LNCAP (cell line): ENCODE measurements at regions not wholly inside any gene's neighbourhood (a gene's known extent, or its start where the extent isn't known, plus 50 kb on each side); places are given as distances from the start of the nearest gene placed in this dataset.

Experiments
- TF ChIP-seq, protein P1 (sequence below): fragments of 450-650 bp; IDR thresholded peaks from 2 replicates; pipeline ENCODE4 v1.5.1; 2017; ENCODE audit warnings: mild to moderate bottlenecking

DNA sequence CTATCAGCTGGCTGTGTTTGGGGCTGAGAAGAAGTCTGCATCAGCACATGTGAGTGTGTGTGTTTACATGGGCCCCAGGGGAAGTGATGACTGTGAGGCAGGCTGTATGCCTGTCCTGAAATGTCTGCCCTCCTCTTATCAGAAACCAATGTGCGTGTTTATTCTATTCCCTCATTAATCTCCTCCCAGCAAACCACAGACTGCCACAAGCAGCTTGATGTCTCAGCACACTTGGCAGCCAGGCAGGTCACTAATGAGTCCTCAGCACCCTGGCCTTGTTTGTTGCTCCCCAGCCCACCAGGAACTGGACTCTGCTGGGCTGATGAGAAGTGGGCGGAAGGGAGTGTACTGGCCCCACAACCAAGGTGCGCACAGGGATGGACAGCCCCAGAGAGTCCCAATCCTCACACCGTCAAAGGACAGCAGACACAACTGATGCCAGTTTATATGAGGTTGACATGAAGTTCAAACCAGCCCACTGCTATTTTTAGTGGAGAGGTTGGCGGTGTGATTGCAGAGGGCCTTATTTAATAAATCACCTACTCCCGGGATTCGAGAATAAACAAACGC lies 225.8 kb downstream of the ETS1 start:
- TF ChIP-seq, protein P1, sequence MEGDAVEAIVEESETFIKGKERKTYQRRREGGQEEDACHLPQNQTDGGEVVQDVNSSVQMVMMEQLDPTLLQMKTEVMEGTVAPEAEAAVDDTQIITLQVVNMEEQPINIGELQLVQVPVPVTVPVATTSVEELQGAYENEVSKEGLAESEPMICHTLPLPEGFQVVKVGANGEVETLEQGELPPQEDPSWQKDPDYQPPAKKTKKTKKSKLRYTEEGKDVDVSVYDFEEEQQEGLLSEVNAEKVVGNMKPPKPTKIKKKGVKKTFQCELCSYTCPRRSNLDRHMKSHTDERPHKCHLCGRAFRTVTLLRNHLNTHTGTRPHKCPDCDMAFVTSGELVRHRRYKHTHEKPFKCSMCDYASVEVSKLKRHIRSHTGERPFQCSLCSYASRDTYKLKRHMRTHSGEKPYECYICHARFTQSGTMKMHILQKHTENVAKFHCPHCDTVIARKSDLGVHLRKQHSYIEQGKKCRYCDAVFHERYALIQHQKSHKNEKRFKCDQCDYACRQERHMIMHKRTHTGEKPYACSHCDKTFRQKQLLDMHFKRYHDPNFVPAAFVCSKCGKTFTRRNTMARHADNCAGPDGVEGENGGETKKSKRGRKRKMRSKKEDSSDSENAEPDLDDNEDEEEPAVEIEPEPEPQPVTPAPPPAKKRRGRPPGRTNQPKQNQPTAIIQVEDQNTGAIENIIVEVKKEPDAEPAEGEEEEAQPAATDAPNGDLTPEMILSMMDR, result no peak

DNA sequence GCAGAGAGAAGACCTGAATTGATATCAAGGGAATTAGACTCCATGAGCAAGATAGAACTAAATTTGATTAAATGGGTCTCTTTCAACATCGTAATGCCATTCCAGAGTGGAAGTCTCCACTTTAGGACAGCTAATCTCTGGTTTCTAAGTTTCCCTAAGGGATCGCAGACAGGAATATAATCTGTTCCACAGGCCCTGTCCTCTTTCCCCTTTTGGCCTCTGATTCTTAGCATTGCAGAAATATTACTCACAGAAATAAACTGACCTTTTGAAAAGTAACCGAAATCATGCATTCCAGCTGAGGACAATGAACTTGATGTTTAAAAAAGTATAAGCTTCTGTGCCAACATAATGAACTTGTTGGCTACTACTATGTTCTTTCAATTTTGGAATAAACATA lies 227.8 kb downstream of the ETS1 start:
- TF ChIP-seq, protein P1, result no peak

DNA sequence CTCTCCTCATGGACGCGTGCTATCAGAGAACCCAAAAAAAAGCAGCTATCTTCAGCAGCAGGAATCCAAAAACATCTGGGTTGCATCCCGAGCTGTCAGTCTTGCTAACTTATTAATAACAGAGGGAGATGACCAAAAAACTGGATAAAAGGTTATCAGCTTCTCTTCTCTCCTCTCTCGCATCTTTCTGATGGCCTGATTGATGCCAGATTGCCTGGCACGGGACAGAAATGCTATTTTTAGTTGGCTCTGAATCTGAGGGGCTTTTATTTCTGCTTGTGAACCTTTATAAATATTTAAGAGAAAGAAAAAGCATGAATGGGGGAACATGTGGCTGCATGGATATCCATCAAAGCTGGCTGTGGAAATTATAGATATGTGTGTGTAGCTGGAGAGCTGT lies 230.3 kb downstream of the ETS1 start:
- TF ChIP-seq, protein P1, result no peak

GRCh38 chr11:128355558-128355957 lies 231.8 kb downstream of the ETS1 start:
- TF ChIP-seq, protein P1, result no peak

DNA sequence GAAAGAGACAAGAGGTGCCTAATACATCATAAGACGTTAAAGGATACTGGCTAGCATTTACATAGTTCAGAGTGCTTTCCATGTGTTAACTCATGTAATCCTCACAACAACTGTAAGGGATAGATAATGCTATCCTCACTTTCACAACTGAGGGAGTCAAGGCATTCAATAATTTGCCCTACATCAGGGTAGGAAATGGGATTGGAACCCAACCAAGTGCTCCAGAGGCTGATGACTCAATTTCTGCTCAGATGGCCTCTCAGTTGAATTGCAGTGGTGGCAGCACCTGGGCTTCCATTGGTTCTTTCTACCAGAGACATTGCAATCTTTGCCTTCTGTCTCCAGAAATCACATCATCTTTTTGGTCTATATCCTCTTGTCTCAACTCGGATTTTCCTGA lies 232.9 kb downstream of the ETS1 start:
- TF ChIP-seq, protein P1, result no peak

- TF ChIP-seq, protein P1, result no peak
Observed at GRCh38 chr11:128351168-128351567, 236.2 kb downstream of the ETS1 start.

- TF ChIP-seq, protein P1, result no peak
Observed at GRCh38 chr11:128349650-128350299, 237.6 kb downstream of the ETS1 start.

- TF ChIP-seq, protein P1, result no peak
Observed at GRCh38 chr11:128346804-128347203, 240.6 kb downstream of the ETS1 start.
